PC-9 (cell line): ENCODE measurements at regions not wholly inside any gene's neighbourhood (a gene's known extent, or its start where the extent isn't known, plus 50 kb on each side); places are given as distances from the start of the nearest gene placed in this dataset.

Source experiments
- BruUV-seq: library from RNA; stranded (reverse); fragments of 400-500 nt; replicated peaks from 2 replicates; lab custom pipeline; 2021; lab: Mats Ljungman, UMichigan
- CTCF ChIA-PET: fragments of 300-600 bp; sonication (Branson Sonifier 250); formaldehyde crosslinking; loops from one replicate; lab custom pipeline; 2022; ENCODE audit warnings: antibody characterized with exemption; lab: Charles Lee
- POLR2A ChIA-PET: fragments of 300-600 bp; sonication (Branson Sonifier 250); formaldehyde crosslinking; loops from one replicate; lab custom pipeline; 2022; ENCODE audit warnings: antibody characterized with exemption; ENCODE audit not compliant: unreplicated experiment; lab: Charles Lee
- DNase-seq, 2 experiments: peaks; one replicate each; pipeline versions ENCODE4 v3.0.0 to v3.0.0-alpha.2; 2015 to 2022; ENCODE audit warnings: mixed read lengths in 1 of 2
- H2AFZ ChIP-seq: fragments of 200-600 bp; sonication (generic); 2 replicates; pipeline ENCODE4 v1.8.1; 2017; ENCODE audit warnings: antibody characterized with exemption
- H3F3A ChIP-seq: fragments of 200-600 bp; sonication (generic); 2 replicates; pipeline ENCODE4 v1.8.1; 2017; ENCODE audit warnings: antibody characterized with exemption, mild to moderate bottlenecking, low read depth; ENCODE audit not compliant: insufficient read depth
- H3K27ac ChIP-seq: fragments of 200-600 bp; sonication (generic); 2 replicates; pipeline ENCODE4 v1.6.1; 2016; ENCODE audit warnings: mixed run types
- H3K27me3 ChIP-seq: fragments of 200-600 bp; sonication (generic); 2 replicates; pipeline ENCODE4 v1.6.1; 2016; ENCODE audit warnings: low read depth, mixed run types; ENCODE audit not compliant: insufficient read depth
- H3K36me3 ChIP-seq: fragments of 200-600 bp; sonication (generic); 2 replicates; pipeline ENCODE4 v1.6.1; 2016; ENCODE audit warnings: low read depth, mixed run types
- H3K4me1 ChIP-seq: fragments of 200-600 bp; sonication (generic); replicated peaks from 2 replicates; pipeline ENCODE4 v1.6.1; 2016; ENCODE audit warnings: mixed run types; ENCODE audit not compliant: insufficient read depth
- H3K4me2 ChIP-seq: fragments of 200-600 bp; sonication (generic); 2 replicates; pipeline ENCODE4 v1.6.1; 2017; ENCODE audit warnings: mixed run types
- H3K4me3 ChIP-seq: fragments of 200-600 bp; sonication (generic); 2 replicates; pipeline ENCODE4 v1.6.1; 2016; ENCODE audit warnings: mixed run types
- H3K79me2 ChIP-seq: fragments of 200-600 bp; sonication (generic); 2 replicates; pipeline ENCODE4 v1.6.1; 2017; ENCODE audit warnings: low read depth, mixed run types
- H3K9me2 ChIP-seq: fragments of 200-600 bp; sonication (generic); 2 replicates; pipeline ENCODE4 v1.8.1; 2017; ENCODE audit warnings: mild to moderate bottlenecking; ENCODE audit not compliant: insufficient read depth
- H3K9me3 ChIP-seq: fragments of 200-600 bp; sonication (generic); 2 replicates; pipeline ENCODE4 v1.8.1; 2016; ENCODE audit warnings: low read depth; ENCODE audit not compliant: insufficient read depth
- H4K20me1 ChIP-seq: fragments of 200-600 bp; sonication (generic); 2 replicates; pipeline ENCODE4 v1.8.1; 2017; ENCODE audit not compliant: insufficient read depth
- CTCF ChIP-seq: fragments of 200-600 bp; sonication (generic); conservative IDR thresholded peaks from 2 replicates; pipeline ENCODE4 v1.6.1; 2017; ENCODE audit warnings: mixed run types, antibody characterized with exemption, mild to moderate bottlenecking, moderate library complexity
- EZH2 ChIP-seq: fragments of 200-600 bp; sonication (generic); IDR thresholded peaks from 2 replicates; pipeline ENCODE4 v1.8.0; 2017; ENCODE audit warnings: antibody characterized with exemption, low read depth
- intact Hi-C: fragments of 100-400 bp; cut with micrococcal nuclease; formaldehyde crosslinking; loops from one replicate; pipeline ENCODE4 v1.10.0; 2022; ENCODE audit not compliant: unreplicated experiment

- Histone ChIP-seq H2AFZ (no peak overlapping the region), H3K9me3 (no peaks in the 10 kb centered on the region), H4K20me1 (no peaks in the 10 kb centered on the region), H3K4me3 (no peak overlapping the region), H3K4me1 (no peaks in the 10 kb centered on the region), H3K27ac (no peak overlapping the region), H3K36me3 (no peaks in the 10 kb centered on the region), H3K4me2 (no peak overlapping the region), H3K9me2 (no peaks in the 10 kb centered on the region), H3F3A (no peaks in the 10 kb centered on the region), H3K79me2 (no peaks in the 10 kb centered on the region), H3K27me3 (no peaks in the 10 kb centered on the region)
- TF ChIP-seq CTCF (no peak), EZH2 (no peak)
- ChIA-PET CTCF (no interaction called here), POLR2A (no interaction called here)
- BruUV-seq = no TSS peak
- intact Hi-C loops = no loop called here
- DNase-seq = no peak
These were observed 1098.3 kb downstream of the ADGRL2 start for GRCh38 chr1:82899017-82899416.

GRCh38 chr1:82897549-82897948 lies 1096.8 kb downstream of the ADGRL2 start:
- Histone ChIP-seq H3K79me2 (no peaks in the 10 kb centered on the region), H3K4me3 (no peak overlapping the region), H3F3A (no peaks in the 10 kb centered on the region), H3K4me2 (no peak overlapping the region), H3K36me3 (no peaks in the 10 kb centered on the region), H3K27me3 (no peaks in the 10 kb centered on the region), H3K9me2 (no peaks in the 10 kb centered on the region), H3K27ac (no peak overlapping the region), H4K20me1 (no peaks in the 10 kb centered on the region), H3K9me3 (no peaks in the 10 kb centered on the region), H3K4me1 (no peaks in the 10 kb centered on the region), H2AFZ (no peak overlapping the region)
- no peak for TF ChIP-seq CTCF
- TF ChIP-seq EZH2 = no peak
- DNase-seq = no peak
- ChIA-PET CTCF (no interaction called here), POLR2A (no interaction called here)
- BruUV-seq = no TSS peak
- intact Hi-C loops = no loop called here

- BruUV-seq = no TSS peak
- no peak for TF ChIP-seq EZH2
- TF ChIP-seq CTCF = no peak
- Histone ChIP-seq H3K4me1 (no peaks in the 10 kb centered on the region), H3K27me3 (no peaks in the 10 kb centered on the region), H3K36me3 (no peaks in the 10 kb centered on the region), H3K4me3 (no peak overlapping the region), H4K20me1 (no peaks in the 10 kb centered on the region), H3K9me2 (no peaks in the 10 kb centered on the region), H3K4me2 (no peak overlapping the region), H3F3A (no peaks in the 10 kb centered on the region), H2AFZ (no peak overlapping the region), H3K27ac (no peak overlapping the region), H3K9me3 (no peaks in the 10 kb centered on the region), H3K79me2 (no peaks in the 10 kb centered on the region)
- intact Hi-C loops = no loop called here
- CTCF ChIA-PET = no interaction called here
- POLR2A ChIA-PET = no interaction called here
- DNase-seq = no peak
These were observed 1095.3 kb downstream of the ADGRL2 start for GRCh38 chr1:82896036-82896435.
